CD8-positive, alpha-beta memory T cell (primary cell): ENCODE measurements at regions not wholly inside any gene's neighbourhood (a gene's known extent, or its start where the extent isn't known, plus 50 kb on each side); places are given as distances from the start of the nearest gene placed in this dataset.

Source experiments
- CTCF ChIA-PET: fragments of 350-600 bp; sonication (Branson Sonifier 250); formaldehyde crosslinking; loops from one replicate; lab custom pipeline; 2021; ENCODE audit warnings: antibody characterized with exemption; lab: Charles Lee
- POLR2A ChIA-PET: fragments of 350-600 bp; sonication (Branson Sonifier 250); formaldehyde crosslinking; loops from one replicate; lab custom pipeline; 2021; ENCODE audit warnings: antibody characterized with exemption; lab: Charles Lee
- DNase-seq, 5 donors: peaks; one replicate each; pipeline versions ENCODE4 v3.0.0 to v3.0.0-alpha.2; 2020 to 2022; ENCODE audit warnings: mixed read lengths in 1 of 5
- H3K27ac ChIP-seq: one replicate; pipeline ENCODE4 v1.7.0; 2013; ENCODE audit warnings: low read depth, mild to moderate bottlenecking, low read length, moderate library complexity
- H3K27me3 ChIP-seq: 2 replicates; pipeline ENCODE4 v1.7.0; 2013; ENCODE audit warnings: low read length, mild to moderate bottlenecking; ENCODE audit not compliant: insufficient read depth, poor library complexity, severe bottlenecking
- H3K36me3 ChIP-seq: 2 replicates; pipeline ENCODE4 v1.7.0; 2013; ENCODE audit warnings: mild to moderate bottlenecking, low read length, moderate library complexity; ENCODE audit not compliant: insufficient read depth
- H3K4me1 ChIP-seq: 2 replicates; pipeline ENCODE4 v1.7.0; 2013; ENCODE audit warnings: mild to moderate bottlenecking, low read length, moderate library complexity; ENCODE audit not compliant: insufficient read depth
- H3K4me3 ChIP-seq: 2 replicates; pipeline ENCODE4 v1.7.0; 2013; ENCODE audit warnings: mild to moderate bottlenecking, low read length
- H3K9me3 ChIP-seq: 2 replicates; pipeline ENCODE4 v1.7.0; 2013; ENCODE audit warnings: mild to moderate bottlenecking, low read length
- H3K27ac Mint-ChIP-seq, 8 donors: one replicate each; pipeline ENCODE4 v1.8.0; 2020 to 2021; ENCODE audit warnings: mixed read lengths in 8 of 8, mild to moderate bottlenecking in 6 of 8, inconsistent platforms in 3 of 8, moderate library complexity in 3 of 8
- H3K27me3 Mint-ChIP-seq, 2 donors: one replicate each; pipeline ENCODE4 v1.8.0; 2020 to 2021; ENCODE audit warnings: mixed read lengths in 2 of 2, mild to moderate bottlenecking in 1 of 2, moderate library complexity in 1 of 2
- H3K36me3 Mint-ChIP-seq, 3 donors: one replicate each; pipeline ENCODE4 v1.8.0; 2020 to 2021; ENCODE audit warnings: mixed read lengths in 3 of 3, inconsistent platforms in 1 of 3, mild to moderate bottlenecking in 1 of 3
- H3K4me1 Mint-ChIP-seq, 3 donors: one replicate each; pipeline ENCODE4 v1.8.0; 2020 to 2021; ENCODE audit warnings: mixed read lengths in 3 of 3, inconsistent platforms in 1 of 3, mild to moderate bottlenecking in 1 of 3
- H3K4me3 Mint-ChIP-seq, 7 donors: one replicate each; pipeline ENCODE4 v1.8.0; 2020 to 2021; ENCODE audit warnings: mixed read lengths in 7 of 7, mild to moderate bottlenecking in 6 of 7, moderate library complexity in 4 of 7, inconsistent platforms in 2 of 7
- H3K9me3 Mint-ChIP-seq, 5 donors: one replicate each; pipeline ENCODE4 v1.8.0; 2020 to 2022; ENCODE audit warnings: mixed read lengths in 5 of 5, mild to moderate bottlenecking in 3 of 5, moderate library complexity in 2 of 5, inconsistent platforms in 1 of 5

GRCh38 chr4:106764774-106765173 is 271.3 kb downstream of the DKK2 start:
- Mint-ChIP-seq H3K4me1 (no peaks in the 10 kb centered on the region), H3K36me3 (no peaks in the 10 kb centered on the region), H3K27me3 (no peaks in the 10 kb centered on the region), H3K9me3 (peaks cover 0 to 14% (median 2%) of the 10 kb centered on the region in 5 donors), H3K27ac (no peak overlapping the region), H3K4me3 (no peak overlapping the region)
- Histone ChIP-seq H3K9me3 (no peaks in the 10 kb centered on the region), H3K4me3 (no peak overlapping the region), H3K27me3 (no peaks in the 10 kb centered on the region), H3K27ac (no peak overlapping the region), H3K36me3 (no peaks in the 10 kb centered on the region), H3K4me1 (no peaks in the 10 kb centered on the region)
- CTCF ChIA-PET: no interaction called here
- no peak for DNase-seq
- POLR2A ChIA-PET: no interaction called here

GRCh38 chr4:106762666-106763443 is 273.3 kb downstream of the DKK2 start:
- Histone ChIP-seq H3K36me3 (no peaks in the 10 kb centered on the region), H3K27ac (no peak overlapping the region), H3K4me1 (no peaks in the 10 kb centered on the region), H3K4me3 (no peak overlapping the region), H3K27me3 (no peaks in the 10 kb centered on the region), H3K9me3 (no peaks in the 10 kb centered on the region)
- Mint-ChIP-seq H3K4me3 (no peak overlapping the region), H3K36me3 (no peaks in the 10 kb centered on the region), H3K27me3 (no peaks in the 10 kb centered on the region), H3K9me3 (peaks cover 0 to 6% (median 0%) of the 10 kb centered on the region in 5 donors), H3K4me1 (no peaks in the 10 kb centered on the region), H3K27ac (no peak overlapping the region)
- POLR2A ChIA-PET: no interaction called here
- CTCF ChIA-PET: no interaction called here
- no peak for DNase-seq

- Histone ChIP-seq H3K4me1 (no peaks in the 10 kb centered on the region), H3K9me3 (no peaks in the 10 kb centered on the region), H3K4me3 (no peak overlapping the region), H3K27me3 (no peaks in the 10 kb centered on the region), H3K27ac (no peak overlapping the region), H3K36me3 (no peaks in the 10 kb centered on the region)
- H3K4me3 Mint-ChIP-seq: no peak overlapping the region
- H3K27ac Mint-ChIP-seq: no peak overlapping the region
- H3K36me3 Mint-ChIP-seq: no peaks in the 10 kb centered on the region
- H3K27me3 Mint-ChIP-seq: no peaks in the 10 kb centered on the region
- CTCF ChIA-PET: no interaction called here
- peaks cover 0 to 8% (median 1%) of the 10 kb centered on the region in 5 donors for H3K9me3 Mint-ChIP-seq
- DNase-seq: no peak
- H3K4me1 Mint-ChIP-seq: no peaks in the 10 kb centered on the region
- POLR2A ChIA-PET: no interaction called here
These were observed 282.7 kb downstream of the DKK2 start for GRCh38 chr4:106753426-106753825.

GRCh38 chr4:106746451-106746850 is 289.7 kb downstream of the DKK2 start:
- Histone ChIP-seq H3K4me1 (no peaks in the 10 kb centered on the region), H3K4me3 (no peak overlapping the region), H3K36me3 (no peaks in the 10 kb centered on the region), H3K9me3 (no peaks in the 10 kb centered on the region), H3K27me3 (no peaks in the 10 kb centered on the region), H3K27ac (no peak overlapping the region)
- no peaks in the 10 kb centered on the region for H3K36me3 Mint-ChIP-seq
- peaks cover 0 to 10% (median 2%) of the 10 kb centered on the region in 5 donors for H3K9me3 Mint-ChIP-seq
- no peaks in the 10 kb centered on the region for H3K4me1 Mint-ChIP-seq
- ChIA-PET POLR2A (no interaction called here), CTCF (no interaction called here)
- H3K4me3 Mint-ChIP-seq: no peak overlapping the region
- DNase-seq: no peak
- no peaks in the 10 kb centered on the region for H3K27me3 Mint-ChIP-seq
- H3K27ac Mint-ChIP-seq: no peak overlapping the region

- DNase-seq: no peak
- no peaks in the 10 kb centered on the region for H3K27me3 ChIP-seq
- no peaks in the 10 kb centered on the region for H3K9me3 ChIP-seq
- H3K27me3 Mint-ChIP-seq: no peaks in the 10 kb centered on the region
- H3K36me3 Mint-ChIP-seq: no peaks in the 10 kb centered on the region
- CTCF ChIA-PET: no interaction called here
- H3K4me1 ChIP-seq: no peaks in the 10 kb centered on the region
- no peaks in the 10 kb centered on the region for H3K36me3 ChIP-seq
- H3K27ac ChIP-seq: no peak overlapping the region
- POLR2A ChIA-PET: no interaction called here
- H3K27ac Mint-ChIP-seq: no peak overlapping the region
- no peak overlapping the region for H3K4me3 Mint-ChIP-seq
- H3K4me1 Mint-ChIP-seq: no peaks in the 10 kb centered on the region
- no peak overlapping the region for H3K4me3 ChIP-seq
- peaks cover 0 to 16% (median 0%) of the 10 kb centered on the region in 5 donors for H3K9me3 Mint-ChIP-seq
These were observed 298.0 kb downstream of the DKK2 start for GRCh38 chr4:106738121-106738520.

GRCh38 chr4:106718548-106718947 is 317.6 kb downstream of the DKK2 start:
- no peak overlapping the region for H3K27ac ChIP-seq
- Mint-ChIP-seq H3K27me3 (peaks cover 0 to 1% of the 10 kb centered on the region in 2 donors), H3K4me1 (no peaks in the 10 kb centered on the region), H3K36me3 (no peaks in the 10 kb centered on the region), H3K4me3 (no peak overlapping the region), H3K9me3 (peaks cover 0 to 22% (median 3%) of the 10 kb centered on the region in 5 donors), H3K27ac (no peak overlapping the region)
- ChIA-PET CTCF (no interaction called here), POLR2A (no interaction called here)
- no peaks in the 10 kb centered on the region for H3K4me1 ChIP-seq
- H3K9me3 ChIP-seq: no peaks in the 10 kb centered on the region
- no peak for DNase-seq
- no peak overlapping the region for H3K4me3 ChIP-seq
- no peaks in the 10 kb centered on the region for H3K36me3 ChIP-seq
- no peaks in the 10 kb centered on the region for H3K27me3 ChIP-seq

GRCh38 chr4:106717091-106717490 is 319.0 kb downstream of the DKK2 start:
- Mint-ChIP-seq H3K27ac (no peak overlapping the region), H3K9me3 (peaks cover 0 to 19% (median 3%) of the 10 kb centered on the region in 5 donors), H3K4me1 (no peaks in the 10 kb centered on the region), H3K36me3 (no peaks in the 10 kb centered on the region), H3K27me3 (peaks cover 0 to 3% of the 10 kb centered on the region in 2 donors), H3K4me3 (no peak overlapping the region)
- no peak for DNase-seq
- Histone ChIP-seq H3K27ac (no peak overlapping the region), H3K4me3 (no peak overlapping the region), H3K4me1 (no peaks in the 10 kb centered on the region), H3K9me3 (no peaks in the 10 kb centered on the region), H3K27me3 (no peaks in the 10 kb centered on the region), H3K36me3 (no peaks in the 10 kb centered on the region)
- POLR2A ChIA-PET: no interaction called here
- CTCF ChIA-PET: no interaction called here

GRCh38 chr4:106715825-106716224 is 320.3 kb downstream of the DKK2 start:
- H3K9me3 ChIP-seq: no peaks in the 10 kb centered on the region
- H3K27me3 ChIP-seq: no peaks in the 10 kb centered on the region
- ChIA-PET CTCF (no interaction called here), POLR2A (no interaction called here)
- H3K27ac Mint-ChIP-seq: no peak overlapping the region
- H3K36me3 ChIP-seq: no peaks in the 10 kb centered on the region
- H3K4me1 Mint-ChIP-seq: no peaks in the 10 kb centered on the region
- peaks cover 0 to 3% of the 10 kb centered on the region in 2 donors for H3K27me3 Mint-ChIP-seq
- H3K4me3 Mint-ChIP-seq: no peak overlapping the region
- peaks cover 2 to 19% (median 3%) of the 10 kb centered on the region in 5 donors for H3K9me3 Mint-ChIP-seq
- H3K27ac ChIP-seq: no peak overlapping the region
- H3K36me3 Mint-ChIP-seq: no peaks in the 10 kb centered on the region
- no peak overlapping the region for H3K4me3 ChIP-seq
- H3K4me1 ChIP-seq: no peaks in the 10 kb centered on the region
- DNase-seq: no peak
